GM12878 (cell line): ENCODE measurements at regions not wholly inside any gene's neighbourhood (a gene's known extent, or its start where the extent isn't known, plus 50 kb on each side); places are given as distances from the start of the nearest gene placed in this dataset.

Source experiments
- ATF2 ChIP-seq: IDR thresholded peaks from 2 replicates; pipeline ENCODE4 v1.6.1; 2012; ENCODE audit warnings: low read length, inconsistent platforms
- ATF3 ChIP-seq: IDR thresholded peaks from 2 replicates; pipeline ENCODE4 v1.6.1; 2011; ENCODE audit warnings: low read depth, mild to moderate bottlenecking, low read length, moderate library complexity, borderline replicate concordance; ENCODE audit errors: extremely low read depth
- BCL11A ChIP-seq: IDR thresholded peaks from 2 replicates; pipeline ENCODE4 v1.6.1; 2011; ENCODE audit warnings: low read depth, low read length
- CTCF ChIP-seq, 3 experiments: IDR thresholded peaks in 2 of 3; conservative IDR thresholded peaks in 1 of 3; 2 replicates each; pipeline ENCODE4 v1.5.1; 2011; ENCODE audit warnings: low read depth in 3 of 3, low read length in 3 of 3, mild to moderate bottlenecking in 3 of 3, control low read depth in 2 of 3, moderate library complexity in 2 of 3, inconsistent platforms in 1 of 3, mixed read lengths in 1 of 3; ENCODE audit not compliant: control insufficient read depth in 2 of 3, insufficient read depth in 1 of 3; ENCODE audit errors: extremely low read depth in 1 of 3
- KAT2A ChIP-seq: conservative IDR thresholded peaks from 2 replicates; pipeline ENCODE4 v1.6.1; 2011; ENCODE audit warnings: low read depth, low read length; ENCODE audit not compliant: control insufficient read depth
- NR2C2 ChIP-seq: IDR thresholded peaks from 2 replicates; pipeline ENCODE4 v1.6.1; 2011; ENCODE audit warnings: borderline replicate concordance, low read depth; ENCODE audit not compliant: control insufficient read depth, insufficient read length
- RAD21 ChIP-seq: IDR thresholded peaks from 2 replicates; pipeline ENCODE4 v1.6.1; 2011; ENCODE audit warnings: mild to moderate bottlenecking, low read depth, low read length, moderate library complexity; ENCODE audit not compliant: insufficient read depth
- SUZ12 ChIP-seq: fragments of 200-600 bp; sonication (generic); IDR thresholded peaks from one replicate; pipeline ENCODE4 v1.6.1; 2018; ENCODE audit warnings: antibody characterized with exemption, mild to moderate bottlenecking; ENCODE audit not compliant: unreplicated experiment
- ZNF592 ChIP-seq: fragments of 450-650 bp; IDR thresholded peaks from 2 replicates; pipeline ENCODE4 v1.6.1; 2017; ENCODE audit warnings: mild to moderate bottlenecking, moderate library complexity

- no peak for TF ChIP-seq CTCF (IDR thresholded peaks at IDR 0.05 in 2 of 3, conservative IDR thresholded peaks at IDR 0.05 in 1 of 3; ENCODE audit: control insufficient read depth in 2 of 3, extremely low read depth in 1 of 3, insufficient read depth in 1 of 3, low read depth in 3 of 3, low read length in 3 of 3)
- TF ChIP-seq ATF2, result no peak
- no peak for TF ChIP-seq RAD21
- no peak for TF ChIP-seq SUZ12
- no peak for TF ChIP-seq NR2C2
- no peak for TF ChIP-seq BCL11A
- TF ChIP-seq KAT2A, result no peak
- TF ChIP-seq ZNF592, result no peak
- no peak for TF ChIP-seq ATF3
These were observed 397.3 kb downstream of the TYW1 start for GRCh38 chr7:67393903-67394302.
